PC-3 (cell line): ENCODE measurements at regions not wholly inside any gene's neighbourhood (a gene's known extent, or its start where the extent isn't known, plus 50 kb on each side); places are given as distances from the start of the nearest gene placed in this dataset.

Source experiments
- ATAC-seq: fragments of 200-7000 bp; cut with Tn5 transposase; 2 replicates; pipeline ENCODE4 v1.9.1; 2020; ENCODE audit warnings: mild to moderate bottlenecking, moderate library complexity
- BruUV-seq: library from RNA; stranded (reverse); fragments of 400-500 nt; replicated peaks from 2 replicates; lab custom pipeline; 2021; lab: Mats Ljungman, UMichigan
- CTCF ChIA-PET: fragments of 300-600 bp; sonication (Branson Sonifier 250); formaldehyde crosslinking; loops from one replicate; lab custom pipeline; 2022; ENCODE audit warnings: antibody characterized with exemption; lab: Charles Lee
- POLR2A ChIA-PET: fragments of 300-600 bp; sonication (Branson Sonifier 250); formaldehyde crosslinking; loops from one replicate; lab custom pipeline; 2022; ENCODE audit warnings: antibody characterized with exemption; ENCODE audit not compliant: unreplicated experiment; lab: Charles Lee
- DNase-seq: peaks from one replicate; pipeline ENCODE4 v3.0.0-alpha.2; 2015
- H2AFZ ChIP-seq: fragments of 300-600 bp; sonication (generic); 2 replicates; pipeline ENCODE4 v1.6.0; 2016; ENCODE audit warnings: antibody characterized with exemption, low read length
- H3F3A ChIP-seq: fragments of 300-600 bp; sonication (generic); one replicate; pipeline ENCODE4 v1.6.0; 2017; ENCODE audit warnings: antibody characterized with exemption, low read length, control low read depth, mild to moderate bottlenecking; ENCODE audit not compliant: unreplicated experiment
- H3K27ac ChIP-seq: fragments of 300-600 bp; sonication (generic); 2 replicates; pipeline ENCODE4 v1.5.1; 2016; ENCODE audit warnings: mild to moderate bottlenecking, low read length
- H3K27me3 ChIP-seq: fragments of 300-600 bp; sonication (generic); 2 replicates; pipeline ENCODE4 v1.6.1; 2016; ENCODE audit warnings: low read length, mixed read lengths
- H3K36me3 ChIP-seq: fragments of 300-600 bp; sonication (generic); 2 replicates; pipeline ENCODE4 v1.6.1; 2016; ENCODE audit warnings: low read depth, mixed run types, low read length, mixed read lengths
- H3K4me1 ChIP-seq: fragments of 300-600 bp; sonication (generic); 2 replicates; pipeline ENCODE4 v1.5.1; 2016; ENCODE audit warnings: low read length; ENCODE audit not compliant: insufficient read depth
- H3K4me2 ChIP-seq: fragments of 300-600 bp; sonication (generic); 2 replicates; pipeline ENCODE4 v1.6.0; 2016; ENCODE audit warnings: low read length
- H3K4me3 ChIP-seq: fragments of 300-600 bp; sonication (generic); 2 replicates; pipeline ENCODE4 v1.5.1; 2016; ENCODE audit warnings: mild to moderate bottlenecking, low read length, mixed read lengths
- H3K79me2 ChIP-seq: fragments of 300-600 bp; sonication (generic); 2 replicates; pipeline ENCODE4 v1.6.1; 2017; ENCODE audit warnings: low read length, mixed read lengths
- H3K9ac ChIP-seq: fragments of 300-600 bp; sonication (generic); 2 replicates; pipeline ENCODE4 v1.6.0; 2016; ENCODE audit warnings: mild to moderate bottlenecking, low read length
- H3K9me2 ChIP-seq: fragments of 300-600 bp; sonication (generic); replicated peaks from 2 replicates; pipeline ENCODE4 v1.6.1; 2016; ENCODE audit warnings: mixed run types, low read length, mixed read lengths
- H3K9me3 ChIP-seq: fragments of 300-600 bp; sonication (generic); 2 replicates; pipeline ENCODE4 v1.6.1; 2016; ENCODE audit warnings: low read length, mixed read lengths
- H4K20me1 ChIP-seq: fragments of 300-600 bp; sonication (generic); 2 replicates; pipeline ENCODE4 v1.6.1; 2016; ENCODE audit warnings: low read length, mixed read lengths
- EZH2 ChIP-seq: fragments of 300-600 bp; sonication (generic); IDR thresholded peaks from one replicate; pipeline ENCODE4 v1.6.1; 2017; ENCODE audit warnings: antibody characterized with exemption, mild to moderate bottlenecking, low read length; ENCODE audit not compliant: unreplicated experiment
- EZH2phosphoT487 ChIP-seq: fragments of 300-600 bp; sonication (generic); IDR thresholded peaks from 2 replicates; pipeline ENCODE4 v1.6.1; 2018; ENCODE audit warnings: mild to moderate bottlenecking, antibody characterized with exemption, low read length, borderline replicate concordance
- intact Hi-C: fragments of 100-400 bp; cut with micrococcal nuclease; formaldehyde crosslinking; loops from 2 replicates; pipeline ENCODE4 v1.9.0; 2023
- TF ChIP-seq, protein P1 (sequence below): fragments of 300-600 bp; sonication (generic); conservative IDR thresholded peaks from 2 replicates; pipeline ENCODE4 v1.5.1; 2017; ENCODE audit warnings: antibody characterized with exemption, low read depth, mild to moderate bottlenecking, low read length

GRCh38 chr9:13002740-13003139, 227.9 kb downstream of the LURAP1L start:
- ChIA-PET POLR2A (no interaction called here), CTCF (no interaction called here)
- ATAC-seq: no peak
- Histone ChIP-seq H3K79me2 (no peaks in the 10 kb centered on the region), H3K4me1 (no peaks in the 10 kb centered on the region), H3K36me3 (no peaks in the 10 kb centered on the region), H3K9ac (no peak overlapping the region), H3K4me2 (no peak overlapping the region), H3K27ac (no peak overlapping the region), H3K9me2 (no peaks in the 10 kb centered on the region), H3F3A (no peaks in the 10 kb centered on the region), H3K9me3 (no peaks in the 10 kb centered on the region), H3K27me3 (no peaks in the 10 kb centered on the region), H2AFZ (no peak overlapping the region), H3K4me3 (no peak overlapping the region), H4K20me1 (no peaks in the 10 kb centered on the region)
- TF ChIP-seq EZH2phosphoT487 (no peak), EZH2 (no peak)
- TF ChIP-seq, protein P1, sequence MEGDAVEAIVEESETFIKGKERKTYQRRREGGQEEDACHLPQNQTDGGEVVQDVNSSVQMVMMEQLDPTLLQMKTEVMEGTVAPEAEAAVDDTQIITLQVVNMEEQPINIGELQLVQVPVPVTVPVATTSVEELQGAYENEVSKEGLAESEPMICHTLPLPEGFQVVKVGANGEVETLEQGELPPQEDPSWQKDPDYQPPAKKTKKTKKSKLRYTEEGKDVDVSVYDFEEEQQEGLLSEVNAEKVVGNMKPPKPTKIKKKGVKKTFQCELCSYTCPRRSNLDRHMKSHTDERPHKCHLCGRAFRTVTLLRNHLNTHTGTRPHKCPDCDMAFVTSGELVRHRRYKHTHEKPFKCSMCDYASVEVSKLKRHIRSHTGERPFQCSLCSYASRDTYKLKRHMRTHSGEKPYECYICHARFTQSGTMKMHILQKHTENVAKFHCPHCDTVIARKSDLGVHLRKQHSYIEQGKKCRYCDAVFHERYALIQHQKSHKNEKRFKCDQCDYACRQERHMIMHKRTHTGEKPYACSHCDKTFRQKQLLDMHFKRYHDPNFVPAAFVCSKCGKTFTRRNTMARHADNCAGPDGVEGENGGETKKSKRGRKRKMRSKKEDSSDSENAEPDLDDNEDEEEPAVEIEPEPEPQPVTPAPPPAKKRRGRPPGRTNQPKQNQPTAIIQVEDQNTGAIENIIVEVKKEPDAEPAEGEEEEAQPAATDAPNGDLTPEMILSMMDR: no peak
- intact Hi-C loops: no loop called here
- no TSS peak for BruUV-seq
- no peak for DNase-seq

GRCh38 chr9:13009871-13010270, 235.1 kb downstream of the LURAP1L start:
- H3K4me1 ChIP-seq: peaks cover 5% of the 10 kb centered on the region; the same call in 1 of the 2 replicates
- H3F3A ChIP-seq: no peaks in the 10 kb centered on the region
- no TSS peak for BruUV-seq
- POLR2A ChIA-PET: no interaction called here
- H3K9me3 ChIP-seq: no peaks in the 10 kb centered on the region
- ATAC-seq (no peak), DNase-seq (no peak)
- TF ChIP-seq EZH2phosphoT487: no peak
- TF ChIP-seq, protein P1: no peak
- no peak for TF ChIP-seq EZH2
- H3K27me3 ChIP-seq: no peaks in the 10 kb centered on the region
- no peak overlapping the region for H3K27ac ChIP-seq
- CTCF ChIA-PET: no interaction called here
- H2AFZ ChIP-seq: no peak overlapping the region
- no peaks in the 10 kb centered on the region for H3K36me3 ChIP-seq
- no peak overlapping the region for H3K4me2 ChIP-seq
- no peak overlapping the region for H3K4me3 ChIP-seq
- H3K9me2 ChIP-seq: no peaks in the 10 kb centered on the region
- no peaks in the 10 kb centered on the region for H3K79me2 ChIP-seq
- H4K20me1 ChIP-seq: no peaks in the 10 kb centered on the region
- H3K9ac ChIP-seq: no peak overlapping the region
- intact Hi-C loops: no loop called here

- Histone ChIP-seq H4K20me1 (no peaks in the 10 kb centered on the region), H3K36me3 (no peaks in the 10 kb centered on the region), H3K9me2 (no peaks in the 10 kb centered on the region), H3K9me3 (no peaks in the 10 kb centered on the region), H3K27ac (no peak overlapping the region), H3F3A (no peaks in the 10 kb centered on the region), H3K27me3 (no peaks in the 10 kb centered on the region), H3K4me1 (peaks cover 5% of the 10 kb centered on the region; the same call in 1 of the 2 replicates), H3K9ac (no peak overlapping the region), H3K4me3 (no peak overlapping the region), H2AFZ (no peak overlapping the region), H3K79me2 (no peaks in the 10 kb centered on the region), H3K4me2 (no peak overlapping the region)
- CTCF ChIA-PET: no interaction called here
- intact Hi-C loops: no loop called here
- TF ChIP-seq EZH2: no peak
- TF ChIP-seq, protein P1: no peak
- TF ChIP-seq EZH2phosphoT487: no peak
- ATAC-seq (no peak), DNase-seq (no peak)
- POLR2A ChIA-PET: no interaction called here
- no TSS peak for BruUV-seq
Measured at GRCh38 chr9:13013991-13014883, 239.4 kb downstream of the LURAP1L start.
